ENCODE measurements at regions not wholly inside any gene's neighbourhood (a gene's known extent, or its start where the extent isn't known, plus 50 kb on each side); places are given as distances from the start of the nearest gene placed in this dataset.

DNA sequence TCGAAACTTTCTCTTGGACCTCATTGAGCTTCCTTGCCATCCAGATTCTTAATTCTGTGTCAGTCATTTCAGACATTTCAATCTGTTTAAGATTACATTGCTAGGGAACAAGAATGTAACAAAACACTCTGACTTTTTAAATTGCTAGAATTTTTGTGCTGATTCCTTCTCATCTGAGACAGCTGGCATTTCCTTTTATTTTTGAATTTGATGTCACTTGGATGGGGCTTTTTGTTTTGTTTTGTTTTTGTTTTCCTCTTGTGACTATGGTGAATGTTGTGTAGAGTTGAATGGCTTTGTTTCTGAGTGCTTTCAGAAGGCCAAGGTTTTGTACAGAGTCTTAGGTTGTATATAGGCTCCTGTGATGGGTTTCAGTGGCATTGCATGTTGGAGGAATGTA is 1129.3 kb downstream of the NAALADL2 start:
- H3K27ac ChIP-seq (ENCODE audit: low read depth, low read length, poor library complexity, severe bottlenecking), result no peak overlapping the region
- BruUV-seq (replicated peaks), result no TSS peak
- intact Hi-C loops (cut with micrococcal nuclease; ENCODE audit: unreplicated experiment), result no loop called here

DNA sequence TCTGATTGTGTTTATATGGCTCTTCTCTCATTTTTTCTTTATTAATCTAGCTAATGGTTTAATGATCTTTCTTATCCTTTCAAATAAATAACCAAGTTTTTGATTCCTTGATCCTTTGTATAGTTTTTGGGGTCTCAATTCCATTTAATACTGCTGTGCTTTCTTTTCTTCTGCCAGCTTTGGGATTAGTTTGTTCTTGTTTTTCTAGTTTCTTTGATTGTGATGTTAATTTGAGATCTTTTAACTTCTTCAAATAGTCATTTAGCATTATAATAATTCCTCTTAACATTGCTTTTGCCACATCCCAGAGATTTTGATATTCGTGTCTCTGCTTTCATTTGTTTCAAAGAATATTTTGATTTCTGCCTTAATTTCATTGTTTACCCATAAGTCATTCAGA is 1126.6 kb downstream of the NAALADL2 start:
- no peak for DNase-seq (ENCODE audit: low spot score)
- no peak for TF ChIP-seq EZH2phosphoT487 (IDR thresholded peaks at IDR 0.05; ENCODE audit: borderline replicate concordance, low read depth, low read length)
- TF ChIP-seq, protein P1, sequence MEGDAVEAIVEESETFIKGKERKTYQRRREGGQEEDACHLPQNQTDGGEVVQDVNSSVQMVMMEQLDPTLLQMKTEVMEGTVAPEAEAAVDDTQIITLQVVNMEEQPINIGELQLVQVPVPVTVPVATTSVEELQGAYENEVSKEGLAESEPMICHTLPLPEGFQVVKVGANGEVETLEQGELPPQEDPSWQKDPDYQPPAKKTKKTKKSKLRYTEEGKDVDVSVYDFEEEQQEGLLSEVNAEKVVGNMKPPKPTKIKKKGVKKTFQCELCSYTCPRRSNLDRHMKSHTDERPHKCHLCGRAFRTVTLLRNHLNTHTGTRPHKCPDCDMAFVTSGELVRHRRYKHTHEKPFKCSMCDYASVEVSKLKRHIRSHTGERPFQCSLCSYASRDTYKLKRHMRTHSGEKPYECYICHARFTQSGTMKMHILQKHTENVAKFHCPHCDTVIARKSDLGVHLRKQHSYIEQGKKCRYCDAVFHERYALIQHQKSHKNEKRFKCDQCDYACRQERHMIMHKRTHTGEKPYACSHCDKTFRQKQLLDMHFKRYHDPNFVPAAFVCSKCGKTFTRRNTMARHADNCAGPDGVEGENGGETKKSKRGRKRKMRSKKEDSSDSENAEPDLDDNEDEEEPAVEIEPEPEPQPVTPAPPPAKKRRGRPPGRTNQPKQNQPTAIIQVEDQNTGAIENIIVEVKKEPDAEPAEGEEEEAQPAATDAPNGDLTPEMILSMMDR (conservative IDR thresholded peaks at IDR 0.05; ENCODE audit: low read length), result no peak
- Histone ChIP-seq H3K79me2 (ENCODE audit: insufficient read depth, low read depth, low read length) (no peaks in the 10 kb centered on the region), H3K27ac (ENCODE audit: low read depth, low read length, poor library complexity, severe bottlenecking) (no peak overlapping the region), H3K9me3 (ENCODE audit: low read length) (no peaks in the 10 kb centered on the region), H3K4me3 (ENCODE audit: low read depth, low read length, poor library complexity, severe bottlenecking) (no peak overlapping the region), H3K36me3 (ENCODE audit: insufficient read depth, low read length) (no peaks in the 10 kb centered on the region), H3K9me2 (ENCODE audit: insufficient read depth, low read length) (no peaks in the 10 kb centered on the region), H4K20me1 (ENCODE audit: insufficient read depth, low read length) (no peaks in the 10 kb centered on the region), H2AFZ (ENCODE audit: low read length) (no peak overlapping the region), H3K4me2 (ENCODE audit: low read length) (no peak overlapping the region), H3K4me1 (ENCODE audit: insufficient read depth, low read length, poor library complexity, severe bottlenecking) (no peaks in the 10 kb centered on the region)
- intact Hi-C loops (cut with micrococcal nuclease; ENCODE audit: unreplicated experiment), result no loop called here
- ChIA-PET CTCF (ENCODE audit: unreplicated experiment) (no interaction called here), POLR2A (no interaction called here)
- BruUV-seq (replicated peaks), result no TSS peak

More for the DNA sequence above, 1129.3 kb downstream of the NAALADL2 start:
- POLR2A ChIA-PET, result no interaction called here
- H4K20me1 ChIP-seq (ENCODE audit: insufficient read depth, low read length), result no peaks in the 10 kb centered on the region
- H3K4me3 ChIP-seq (ENCODE audit: low read depth, low read length, poor library complexity, severe bottlenecking), result no peak overlapping the region
- H3K79me2 ChIP-seq (ENCODE audit: insufficient read depth, low read depth, low read length), result no peaks in the 10 kb centered on the region
- H3K36me3 ChIP-seq (ENCODE audit: insufficient read depth, low read length), result no peaks in the 10 kb centered on the region
- TF ChIP-seq, protein P1 (conservative IDR thresholded peaks at IDR 0.05; ENCODE audit: low read length), result no peak
- TF ChIP-seq EZH2phosphoT487 (IDR thresholded peaks at IDR 0.05; ENCODE audit: borderline replicate concordance, low read depth, low read length), result no peak
- CTCF ChIA-PET (ENCODE audit: unreplicated experiment), result no interaction called here
- H2AFZ ChIP-seq (ENCODE audit: low read length), result no peak overlapping the region
- no peaks in the 10 kb centered on the region for H3K4me1 ChIP-seq (ENCODE audit: insufficient read depth, low read length, poor library complexity, severe bottlenecking)
- no peak overlapping the region for H3K4me2 ChIP-seq (ENCODE audit: low read length)
- no peaks in the 10 kb centered on the region for H3K9me2 ChIP-seq (ENCODE audit: insufficient read depth, low read length)
- H3K9me3 ChIP-seq (ENCODE audit: low read length), result no peaks in the 10 kb centered on the region
- no peak for DNase-seq (ENCODE audit: low spot score)

DNA sequence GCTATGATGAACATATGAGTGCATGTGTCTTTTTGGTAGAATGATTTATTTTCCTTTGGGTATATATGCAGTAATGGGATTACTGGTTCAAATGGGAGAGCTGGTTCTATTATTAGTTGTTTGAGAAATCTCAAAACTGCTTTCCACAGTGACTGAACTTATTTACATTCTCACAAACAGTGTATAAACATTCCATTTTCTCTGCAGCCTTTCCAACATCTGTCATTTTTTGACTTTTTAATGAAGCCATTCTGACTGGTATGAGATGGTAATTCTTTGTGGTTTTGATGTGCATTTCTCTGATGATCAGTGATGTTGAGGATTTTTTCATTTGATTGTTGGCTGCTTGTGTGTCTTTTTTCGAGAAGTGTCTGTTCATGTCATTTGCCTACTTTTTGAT is 1124.2 kb downstream of the NAALADL2 start:
- Histone ChIP-seq H4K20me1 (ENCODE audit: insufficient read depth, low read length) (no peaks in the 10 kb centered on the region), H3K4me2 (ENCODE audit: low read length) (no peak overlapping the region), H3K9me2 (ENCODE audit: insufficient read depth, low read length) (no peaks in the 10 kb centered on the region), H3K27ac (ENCODE audit: low read depth, low read length, poor library complexity, severe bottlenecking) (no peak overlapping the region), H3K4me3 (ENCODE audit: low read depth, low read length, poor library complexity, severe bottlenecking) (no peak overlapping the region), H2AFZ (ENCODE audit: low read length) (no peak overlapping the region), H3K79me2 (ENCODE audit: insufficient read depth, low read depth, low read length) (no peaks in the 10 kb centered on the region), H3K9me3 (ENCODE audit: low read length) (no peaks in the 10 kb centered on the region), H3K36me3 (ENCODE audit: insufficient read depth, low read length) (no peaks in the 10 kb centered on the region), H3K4me1 (ENCODE audit: insufficient read depth, low read length, poor library complexity, severe bottlenecking) (no peaks in the 10 kb centered on the region)
- ChIA-PET CTCF (ENCODE audit: unreplicated experiment) (no interaction called here), POLR2A (interaction anchor here (0.7 kb wide), 1 partner anchor 16 kb away, joined by 8 read pairs; no protein-coding TSS in a partner anchor)
- no TSS peak for BruUV-seq (replicated peaks)
- TF ChIP-seq, protein P1 (conservative IDR thresholded peaks at IDR 0.05; ENCODE audit: low read length), result no peak
- TF ChIP-seq EZH2phosphoT487 (IDR thresholded peaks at IDR 0.05; ENCODE audit: borderline replicate concordance, low read depth, low read length), result no peak
- intact Hi-C loops (cut with micrococcal nuclease; ENCODE audit: unreplicated experiment), result no loop called here
- no peak for DNase-seq (ENCODE audit: low spot score)
